ENCODE measurements at regions not wholly inside any gene's neighbourhood (a gene's known extent, or its start where the extent isn't known, plus 50 kb on each side); places are given as distances from the start of the nearest gene placed in this dataset.

GRCh38 chr1:214107322-214108096, 119.7 kb downstream of the PROX1 start:
- ChIA-PET POLR2A (no interaction called here), CTCF (no interaction called here)
- Mint-ChIP-seq H3K27ac (no peak overlapping the region), H3K27me3 (peaks cover 5% of the 10 kb centered on the region), H3K9me3 (no peaks in the 10 kb centered on the region), H3K36me3 (ENCODE audit: low read depth) (no peaks in the 10 kb centered on the region), H3K4me3 (no peak overlapping the region), H3K4me1 (no peaks in the 10 kb centered on the region)
- TF ChIP-seq, protein P1, sequence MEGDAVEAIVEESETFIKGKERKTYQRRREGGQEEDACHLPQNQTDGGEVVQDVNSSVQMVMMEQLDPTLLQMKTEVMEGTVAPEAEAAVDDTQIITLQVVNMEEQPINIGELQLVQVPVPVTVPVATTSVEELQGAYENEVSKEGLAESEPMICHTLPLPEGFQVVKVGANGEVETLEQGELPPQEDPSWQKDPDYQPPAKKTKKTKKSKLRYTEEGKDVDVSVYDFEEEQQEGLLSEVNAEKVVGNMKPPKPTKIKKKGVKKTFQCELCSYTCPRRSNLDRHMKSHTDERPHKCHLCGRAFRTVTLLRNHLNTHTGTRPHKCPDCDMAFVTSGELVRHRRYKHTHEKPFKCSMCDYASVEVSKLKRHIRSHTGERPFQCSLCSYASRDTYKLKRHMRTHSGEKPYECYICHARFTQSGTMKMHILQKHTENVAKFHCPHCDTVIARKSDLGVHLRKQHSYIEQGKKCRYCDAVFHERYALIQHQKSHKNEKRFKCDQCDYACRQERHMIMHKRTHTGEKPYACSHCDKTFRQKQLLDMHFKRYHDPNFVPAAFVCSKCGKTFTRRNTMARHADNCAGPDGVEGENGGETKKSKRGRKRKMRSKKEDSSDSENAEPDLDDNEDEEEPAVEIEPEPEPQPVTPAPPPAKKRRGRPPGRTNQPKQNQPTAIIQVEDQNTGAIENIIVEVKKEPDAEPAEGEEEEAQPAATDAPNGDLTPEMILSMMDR (IDR thresholded peaks at IDR 0.05), result no peak
- intact Hi-C loops (cut with micrococcal nuclease), result no loop called here
- no peak for ATAC-seq (ENCODE audit: low read depth)
- no peak for DNase-seq

DNA sequence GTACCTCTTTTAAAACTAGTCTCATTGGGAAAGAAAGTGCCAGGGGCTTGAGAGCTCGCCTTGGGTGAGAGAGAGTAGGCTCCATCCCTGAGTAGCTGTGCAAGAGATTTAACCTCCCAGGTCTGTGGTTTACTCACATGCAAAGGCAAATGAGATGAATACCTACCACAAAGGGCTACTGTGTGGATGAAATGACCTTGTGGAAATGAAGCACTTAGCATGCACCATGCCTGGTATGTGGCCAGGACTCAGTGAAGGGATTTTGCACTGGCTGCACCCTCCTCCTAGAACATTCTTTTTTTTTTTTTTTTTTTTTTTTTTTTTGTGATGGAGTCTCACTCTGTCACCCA, 120.3 kb downstream of the PROX1 start:
- Mint-ChIP-seq H3K4me1 (no peaks in the 10 kb centered on the region), H3K27me3 (peaks cover 5% of the 10 kb centered on the region), H3K36me3 (ENCODE audit: low read depth) (no peaks in the 10 kb centered on the region), H3K9me3 (no peaks in the 10 kb centered on the region), H3K4me3 (no peak overlapping the region), H3K27ac (no peak overlapping the region)
- POLR2A ChIA-PET, result no interaction called here
- intact Hi-C loops (cut with micrococcal nuclease), result no loop called here
- no peak for DNase-seq
- no peak for ATAC-seq (ENCODE audit: low read depth)
- TF ChIP-seq, protein P1 (IDR thresholded peaks at IDR 0.05), result no peak
- CTCF ChIA-PET, result no interaction called here

DNA sequence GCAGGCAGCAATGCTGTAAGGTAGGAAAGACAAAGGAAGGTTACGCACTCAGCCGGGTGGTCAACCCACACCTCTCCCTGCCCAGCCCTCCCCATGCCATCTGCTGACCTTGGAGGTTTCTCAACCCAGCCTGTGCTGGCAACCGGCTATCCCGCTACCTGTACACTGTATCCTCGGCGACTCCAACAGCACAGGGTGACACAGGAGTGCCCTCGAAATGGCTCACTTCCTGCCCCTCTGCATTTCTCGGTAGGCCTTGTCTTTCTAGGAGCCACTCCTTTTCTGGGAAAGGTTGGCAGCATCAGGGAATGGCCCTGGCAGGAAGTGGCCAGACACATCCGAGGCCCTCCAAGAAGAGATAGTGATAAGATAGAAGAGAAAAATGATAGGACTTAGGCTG, 124.0 kb downstream of the PROX1 start:
- no peak overlapping the region for H3K27ac Mint-ChIP-seq
- no peaks in the 10 kb centered on the region for H3K4me1 Mint-ChIP-seq
- CTCF ChIA-PET, result no interaction called here
- TF ChIP-seq, protein P1 (IDR thresholded peaks at IDR 0.05), result no peak
- DNase-seq (no peak), ATAC-seq (ENCODE audit: low read depth) (no peak)
- H3K4me3 Mint-ChIP-seq, result no peak overlapping the region
- no peaks in the 10 kb centered on the region for H3K36me3 Mint-ChIP-seq (ENCODE audit: low read depth)
- intact Hi-C loops (cut with micrococcal nuclease), result no loop called here
- H3K9me3 Mint-ChIP-seq, result no peaks in the 10 kb centered on the region
- POLR2A ChIA-PET, result no interaction called here
- H3K27me3 Mint-ChIP-seq, result peaks cover 5% of the 10 kb centered on the region

DNA sequence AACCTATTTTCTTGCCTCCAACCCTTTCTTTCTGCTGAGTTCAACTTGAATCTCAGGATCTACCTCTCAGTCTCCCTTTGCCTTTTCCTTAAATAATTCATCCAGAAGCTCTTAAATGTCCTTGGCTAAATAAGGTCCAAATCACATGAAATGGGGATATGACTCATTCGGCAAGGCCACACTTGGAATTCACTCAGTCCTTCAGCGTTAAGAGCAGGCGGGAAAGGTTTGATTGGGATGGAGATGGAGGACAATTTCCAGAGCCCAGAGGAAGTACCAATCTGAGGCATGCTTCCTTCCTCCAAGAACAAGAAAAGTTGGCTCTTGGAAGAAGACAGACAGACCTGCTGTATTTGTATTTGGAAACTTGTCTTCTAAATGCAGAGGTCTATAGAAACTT, 128.5 kb downstream of the PROX1 start:
- Mint-ChIP-seq H3K27me3 (no peaks in the 10 kb centered on the region), H3K36me3 (ENCODE audit: low read depth) (no peaks in the 10 kb centered on the region), H3K27ac (no peak overlapping the region), H3K4me3 (no peak overlapping the region), H3K9me3 (peaks cover 12% of the 10 kb centered on the region), H3K4me1 (no peaks in the 10 kb centered on the region)
- TF ChIP-seq, protein P1 (IDR thresholded peaks at IDR 0.05), result no peak
- ChIA-PET POLR2A (no interaction called here), CTCF (no interaction called here)
- intact Hi-C loops (cut with micrococcal nuclease), result no loop called here
- ATAC-seq (ENCODE audit: low read depth) (no peak), DNase-seq (no peak)

DNA sequence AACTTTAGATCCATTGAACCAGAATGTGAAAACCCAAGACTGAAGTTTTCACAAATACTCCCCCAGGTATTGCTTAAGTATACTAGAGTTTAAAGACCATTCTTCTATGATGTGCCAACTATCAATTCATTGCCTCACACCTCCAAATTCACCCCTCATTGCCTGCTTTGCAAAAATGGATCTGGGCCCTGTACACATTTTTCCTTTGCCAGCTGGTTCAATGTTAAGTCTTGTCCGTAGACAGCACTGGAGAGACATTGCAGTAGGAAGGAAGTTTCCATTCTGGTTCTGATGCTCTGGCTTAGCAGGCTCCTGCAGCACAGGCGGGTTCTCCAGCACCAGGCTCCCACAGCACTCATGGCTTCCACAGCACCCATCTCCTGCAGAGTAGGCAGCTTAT, 130.0 kb downstream of the PROX1 start:
- ChIA-PET CTCF (no interaction called here), POLR2A (no interaction called here)
- no peak overlapping the region for H3K4me3 Mint-ChIP-seq
- ATAC-seq (ENCODE audit: low read depth) (no peak), DNase-seq (no peak)
- peaks cover 12% of the 10 kb centered on the region for H3K9me3 Mint-ChIP-seq
- H3K27me3 Mint-ChIP-seq, result no peaks in the 10 kb centered on the region
- TF ChIP-seq, protein P1 (IDR thresholded peaks at IDR 0.05), result no peak
- no peaks in the 10 kb centered on the region for H3K4me1 Mint-ChIP-seq
- intact Hi-C loops (cut with micrococcal nuclease), result no loop called here
- H3K27ac Mint-ChIP-seq, result no peak overlapping the region
- H3K36me3 Mint-ChIP-seq (ENCODE audit: low read depth), result no peaks in the 10 kb centered on the region
